Esophagus squamous epithelium (tissue), 5 donors: ENCODE measurements at regions not wholly inside any gene's neighbourhood (a gene's known extent, or its start where the extent isn't known, plus 50 kb on each side); places are given as distances from the start of the nearest gene placed in this dataset.

Experiments
- DNase-seq: peaks from one replicate; lab custom pipeline; 2025; lab: John Stamatoyannopoulos, UW
- H3K27ac ChIP-seq, 4 donors: fragments of 200-600 bp; sonication (generic); one replicate each; pipeline ENCODE4 v1.5.1; 2016 to 2019; ENCODE audit warnings: mild to moderate bottlenecking in 1 of 4
- H3K27me3 ChIP-seq, 4 donors: fragments of 200-600 bp; sonication (generic); 1 replicate in 3 of 4; 2 replicates in 1 of 4; pipeline versions ENCODE4 v1.5.1 to v1.6.0; 2017 to 2021; ENCODE audit warnings: antibody characterized with exemption in 1 of 4
- H3K36me3 ChIP-seq, 3 donors: fragments of 200-600 bp; sonication (generic); one replicate each; pipeline ENCODE4 v1.5.1; 2016 to 2019
- H3K4me1 ChIP-seq, 3 donors: fragments of 200-600 bp; sonication (generic); one replicate each; pipeline ENCODE4 v1.5.1; 2017 to 2019
- H3K4me3 ChIP-seq, 4 donors: fragments of 200-600 bp; sonication (generic); 1 replicate in 3 of 4; 2 replicates in 1 of 4; pipeline ENCODE4 v1.5.1; 2016 to 2019; ENCODE audit warnings: mild to moderate bottlenecking in 2 of 4, moderate library complexity in 1 of 4
- H3K9me3 ChIP-seq, 3 donors: fragments of 200-600 bp; sonication (generic); one replicate each; pipeline ENCODE4 v1.5.1; 2016 to 2019
- POLR2A ChIP-seq, 4 donors: fragments of 450-650 bp; IDR thresholded peaks; one replicate each; pipeline ENCODE4 v1.6.1; 2017; ENCODE audit warnings: antibody characterized with exemption in 4 of 4, mild to moderate bottlenecking in 4 of 4, moderate library complexity in 3 of 4
- WGBS, 2 donors: methylation state at CpG; one replicate each; pipeline ENCODE4 v1.1.5; 2018; 5-methylcytosine and 5-hydroxymethylcytosine counted together
- intact Hi-C: fragments of 100-400 bp; cut with DNase I; formaldehyde crosslinking; loops from one replicate; pipeline ENCODE4 v1.15.0; 2022
- TF ChIP-seq, protein P1 (sequence below), 6 experiments: fragments of 450-650 bp in 4 of 6; fragments of 200-600 bp in 2 of 6; sonication (generic) in 2 of 6; IDR thresholded peaks; one replicate each; pipeline ENCODE4 v1.5.1; 2016 to 2019; ENCODE audit warnings: antibody characterized with exemption in 6 of 6, mild to moderate bottlenecking in 4 of 6, moderate library complexity in 4 of 6
- donor health status: DM: yes; HTN: yes; CAD: no.

DNA sequence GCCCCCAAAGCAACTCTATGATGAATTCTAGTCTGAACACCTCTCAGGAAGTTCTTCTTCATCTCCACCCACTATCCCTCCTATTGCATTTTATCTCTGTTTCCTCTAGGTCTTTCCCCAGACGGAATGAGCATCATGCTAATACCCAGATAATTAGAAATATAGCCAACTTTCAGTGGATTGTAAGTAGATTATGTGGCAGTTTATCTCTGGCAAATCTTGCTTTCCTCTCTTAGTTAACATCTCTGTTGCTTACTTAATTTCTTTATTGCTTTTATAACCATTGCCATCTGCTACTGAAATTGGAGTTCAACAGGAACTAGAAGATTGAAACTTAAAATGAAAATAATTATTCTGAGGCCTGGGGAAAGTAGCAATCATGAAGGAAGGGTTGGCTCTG lies 378.6 kb downstream of the RPS6KC1 start:
- TF ChIP-seq, protein P1, sequence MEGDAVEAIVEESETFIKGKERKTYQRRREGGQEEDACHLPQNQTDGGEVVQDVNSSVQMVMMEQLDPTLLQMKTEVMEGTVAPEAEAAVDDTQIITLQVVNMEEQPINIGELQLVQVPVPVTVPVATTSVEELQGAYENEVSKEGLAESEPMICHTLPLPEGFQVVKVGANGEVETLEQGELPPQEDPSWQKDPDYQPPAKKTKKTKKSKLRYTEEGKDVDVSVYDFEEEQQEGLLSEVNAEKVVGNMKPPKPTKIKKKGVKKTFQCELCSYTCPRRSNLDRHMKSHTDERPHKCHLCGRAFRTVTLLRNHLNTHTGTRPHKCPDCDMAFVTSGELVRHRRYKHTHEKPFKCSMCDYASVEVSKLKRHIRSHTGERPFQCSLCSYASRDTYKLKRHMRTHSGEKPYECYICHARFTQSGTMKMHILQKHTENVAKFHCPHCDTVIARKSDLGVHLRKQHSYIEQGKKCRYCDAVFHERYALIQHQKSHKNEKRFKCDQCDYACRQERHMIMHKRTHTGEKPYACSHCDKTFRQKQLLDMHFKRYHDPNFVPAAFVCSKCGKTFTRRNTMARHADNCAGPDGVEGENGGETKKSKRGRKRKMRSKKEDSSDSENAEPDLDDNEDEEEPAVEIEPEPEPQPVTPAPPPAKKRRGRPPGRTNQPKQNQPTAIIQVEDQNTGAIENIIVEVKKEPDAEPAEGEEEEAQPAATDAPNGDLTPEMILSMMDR (IDR thresholded peaks at IDR 0.05): no peak
- TF ChIP-seq POLR2A (IDR thresholded peaks at IDR 0.05): no peak
- Histone ChIP-seq H3K27ac (no peak overlapping the region), H3K4me1 (no peaks in the 10 kb centered on the region), H3K36me3 (no peaks in the 10 kb centered on the region), H3K9me3 (no peaks in the 10 kb centered on the region), H3K27me3 (no peaks in the 10 kb centered on the region), H3K4me3 (no peak overlapping the region)
- DNase-seq: no peak
- WGBS, 2 donors: 35 to 71% methylated on average over 1 of the region's 1 CpG
- intact Hi-C loops: no loop called here

DNA sequence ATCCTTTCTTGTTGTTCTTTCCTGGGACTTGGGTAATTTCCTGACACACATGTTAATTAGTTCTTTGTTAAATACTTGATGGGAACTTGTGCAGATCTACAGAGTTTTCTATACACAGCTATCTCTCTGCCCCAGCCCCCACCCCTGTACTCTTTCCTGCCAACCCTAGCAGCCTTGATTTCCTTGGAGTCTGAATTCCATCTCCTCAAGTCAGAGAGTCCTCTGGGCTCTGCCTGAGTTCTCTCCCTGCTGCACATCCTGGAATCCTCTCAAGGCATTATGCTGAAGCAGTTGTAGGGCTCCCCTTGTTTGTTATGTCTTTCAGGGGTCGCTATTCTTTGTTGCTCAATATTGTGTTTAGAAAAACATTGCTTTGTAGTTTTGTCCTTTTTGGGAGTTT lies 384.7 kb downstream of the RPS6KC1 start:
- H3K4me1 ChIP-seq: no peaks in the 10 kb centered on the region
- H3K27ac ChIP-seq: no peak overlapping the region
- no peaks in the 10 kb centered on the region for H3K27me3 ChIP-seq
- H3K9me3 ChIP-seq: no peaks in the 10 kb centered on the region
- TF ChIP-seq, protein P1 (IDR thresholded peaks at IDR 0.05): no peak
- TF ChIP-seq POLR2A (IDR thresholded peaks at IDR 0.05): no peak
- no peak for DNase-seq
- no peak overlapping the region for H3K4me3 ChIP-seq
- intact Hi-C loops: no loop called here
- no peaks in the 10 kb centered on the region for H3K36me3 ChIP-seq
- 9 to 13% methylated on average over 1 of the region's 1 CpG for WGBS, 2 donors

DNA sequence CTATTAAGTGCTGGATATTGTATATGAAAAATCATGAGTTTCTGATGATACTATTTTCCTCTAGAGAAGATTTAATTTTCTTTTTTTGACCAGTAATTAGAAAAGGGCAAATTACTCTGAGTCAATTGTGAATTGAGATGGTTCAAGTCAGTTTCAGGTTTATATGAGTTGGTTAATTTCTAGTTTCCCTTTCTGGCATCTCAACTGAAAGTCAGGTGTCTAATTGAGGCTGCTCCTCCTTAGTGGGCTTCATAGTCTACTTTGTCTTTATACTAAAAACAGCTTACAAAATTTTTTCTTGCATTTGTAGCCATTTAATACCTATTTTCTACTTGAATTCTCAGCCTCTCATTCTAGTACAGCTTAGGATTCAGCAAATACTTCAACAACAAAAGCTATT lies 387.3 kb downstream of the RPS6KC1 start:
- Histone ChIP-seq H3K36me3 (no peaks in the 10 kb centered on the region), H3K4me1 (no peaks in the 10 kb centered on the region), H3K9me3 (no peaks in the 10 kb centered on the region), H3K27ac (no peak overlapping the region), H3K27me3 (no peaks in the 10 kb centered on the region), H3K4me3 (no peak overlapping the region)
- no peak for TF ChIP-seq POLR2A (IDR thresholded peaks at IDR 0.05)
- TF ChIP-seq, protein P1 (IDR thresholded peaks at IDR 0.05): no peak
- intact Hi-C loops: no loop called here
- DNase-seq: no peak

DNA sequence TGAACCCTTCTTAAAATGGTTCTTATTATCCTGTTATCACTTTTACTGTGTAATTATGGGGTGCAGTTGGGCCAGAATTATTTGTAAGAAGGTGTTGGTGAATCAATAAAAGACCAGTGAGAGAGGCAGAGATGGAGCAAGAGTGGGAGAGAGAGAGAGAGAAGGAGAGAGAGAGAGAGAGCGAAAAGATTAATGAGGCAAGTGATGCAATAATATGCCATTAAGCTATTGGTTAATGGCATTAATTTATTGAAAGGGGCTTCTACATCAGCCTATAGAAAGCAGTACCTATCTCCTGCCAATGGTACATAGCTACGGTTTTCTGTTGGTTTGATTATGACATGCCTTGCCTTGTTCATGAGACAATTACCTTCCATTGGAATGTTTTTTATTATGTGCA lies 388.7 kb downstream of the RPS6KC1 start:
- Histone ChIP-seq H3K27ac (no peak overlapping the region), H3K36me3 (no peaks in the 10 kb centered on the region), H3K4me3 (no peak overlapping the region), H3K27me3 (peaks cover 0 to 4% (median 0%) of the 10 kb centered on the region in 4 donors), H3K4me1 (no peaks in the 10 kb centered on the region), H3K9me3 (no peaks in the 10 kb centered on the region)
- 75 to 91% methylated on average over 2 of the region's 2 CpGs for WGBS, 2 donors
- intact Hi-C loops: no loop called here
- TF ChIP-seq, protein P1 (IDR thresholded peaks at IDR 0.05): no peak
- no peak for DNase-seq

DNA sequence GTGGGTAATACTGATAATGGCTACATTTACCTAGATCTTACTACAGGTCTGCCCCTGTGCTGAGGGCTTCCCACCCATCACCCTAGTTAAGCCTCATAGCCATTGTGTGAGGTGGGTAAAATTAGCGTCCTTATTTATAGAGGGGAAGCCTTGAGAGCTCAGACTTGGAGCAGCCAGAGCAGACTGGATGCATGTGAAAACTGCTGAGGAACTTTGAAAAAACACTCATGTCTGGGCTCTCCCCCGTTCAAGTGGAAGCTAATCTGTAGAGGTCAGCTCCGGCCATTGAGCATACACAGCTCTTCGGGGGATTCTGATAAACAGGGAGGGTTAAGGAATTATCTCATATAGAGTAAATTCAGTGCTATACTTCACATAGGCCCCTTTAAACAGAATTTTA lies 389.7 kb downstream of the RPS6KC1 start:
- H3K36me3 ChIP-seq: no peaks in the 10 kb centered on the region
- 46 to 50% methylated on average over 4 of the region's 4 CpGs for WGBS, 2 donors
- no peak for DNase-seq
- no peak overlapping the region for H3K27ac ChIP-seq
- TF ChIP-seq, protein P1 (IDR thresholded peaks at IDR 0.05): no peak
- no peak for TF ChIP-seq POLR2A (IDR thresholded peaks at IDR 0.05)
- H3K4me3 ChIP-seq: no peak overlapping the region
- H3K27me3 ChIP-seq: peaks cover 0 to 4% (median 0%) of the 10 kb centered on the region in 4 donors
- intact Hi-C loops: no loop called here
- no peaks in the 10 kb centered on the region for H3K4me1 ChIP-seq
- no peaks in the 10 kb centered on the region for H3K9me3 ChIP-seq
